HG03135 (cell line): ENCODE measurements at regions not wholly inside any gene's neighbourhood (a gene's known extent, or its start where the extent isn't known, plus 50 kb on each side); places are given as distances from the start of the nearest gene placed in this dataset.
"Not testable (repeated sequence)": the region's sequence is repeated elsewhere in the genome, so short reads cannot be mapped to it uniquely, and the experiment has no call there.

Experiments
- ATAC-seq: cut with Tn5 transposase; IDR thresholded peaks from one replicate; pipeline ENCODE4 v1.9.1; 2021; ENCODE audit warnings: mild to moderate bottlenecking, moderate library complexity; ENCODE audit not compliant: unreplicated experiment

- ATAC-seq: not testable (repeated sequence)
Measured at GRCh38 chr5:177941386-177941785, 54.7 kb downstream of the PROP1 start.

DNA sequence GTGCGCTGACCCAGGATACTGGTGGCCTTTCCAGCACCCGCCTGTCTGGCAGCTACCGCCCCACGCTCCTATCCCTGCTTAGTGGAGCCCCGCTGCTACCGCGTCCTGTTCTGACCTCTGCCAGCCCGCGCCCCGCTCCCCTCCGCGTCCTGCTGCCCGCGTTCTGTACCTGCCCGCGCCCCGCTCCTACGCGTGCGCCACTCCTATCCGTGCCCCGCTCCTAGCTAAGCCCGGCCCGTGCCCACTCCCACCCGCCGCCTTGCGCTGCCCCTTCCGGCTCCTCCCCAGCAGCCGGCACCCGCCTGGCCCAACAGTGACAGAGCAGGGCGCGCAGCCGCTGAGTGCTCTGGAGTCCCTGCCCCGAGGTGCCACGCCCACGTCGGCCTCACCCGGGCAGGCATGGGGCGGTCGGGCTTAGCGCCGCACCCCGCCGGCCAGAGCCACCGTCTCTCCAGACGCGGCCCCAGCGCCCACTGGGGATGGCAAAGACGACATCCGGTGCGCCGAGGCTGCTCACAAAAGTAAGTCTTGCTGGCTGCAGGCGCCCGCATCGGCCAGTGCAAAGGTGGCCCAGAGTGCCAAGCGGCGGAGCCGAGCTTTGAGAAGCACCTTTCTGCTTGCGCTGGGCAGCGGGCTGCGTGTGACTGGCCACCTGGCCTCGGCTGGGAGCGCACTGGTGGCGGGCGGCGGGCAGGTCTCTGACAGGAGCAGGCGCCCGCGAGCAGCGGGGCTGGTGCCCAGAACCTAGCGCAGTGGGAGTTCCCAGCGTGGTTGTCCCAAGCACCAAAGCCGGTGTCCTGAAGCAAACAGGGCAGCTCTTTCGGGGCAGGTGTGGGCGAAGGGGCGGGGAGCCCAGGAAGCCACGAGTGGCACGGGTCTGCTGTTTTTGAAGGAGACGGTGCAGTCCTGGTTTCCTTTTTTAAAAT is 56.5 kb downstream of the PROP1 start:
- not testable (repeated sequence) for ATAC-seq

DNA sequence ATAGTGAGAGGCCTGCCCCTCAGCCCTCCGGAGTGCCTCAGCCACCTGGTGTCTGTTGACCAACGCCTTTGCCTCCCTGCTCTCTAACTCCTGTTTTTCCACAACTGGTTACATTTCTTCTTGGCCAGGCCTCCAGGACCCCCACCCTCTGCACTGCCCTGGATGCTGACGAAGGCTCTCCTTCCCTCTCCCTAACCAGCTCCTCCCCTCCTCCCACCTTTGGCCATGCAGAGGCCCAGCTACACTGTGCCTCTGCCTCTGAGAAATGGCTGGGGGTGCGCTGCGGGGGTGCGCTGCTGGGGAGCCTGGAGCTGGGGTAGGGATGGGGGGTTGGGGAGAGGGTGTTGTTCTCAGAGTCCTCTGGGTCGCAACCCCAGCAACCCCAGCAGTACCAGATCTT is 57.3 kb downstream of the PROP1 start:
- not testable (repeated sequence) for ATAC-seq

- ATAC-seq: not testable (repeated sequence)
Measured at GRCh38 chr5:177934233-177934632, 61.8 kb downstream of the PROP1 start.

- not testable (repeated sequence) for ATAC-seq
Measured at GRCh38 chr5:177930269-177931022, 65.6 kb downstream of the PROP1 start.

- not testable (repeated sequence) for ATAC-seq
Measured at GRCh38 chr5:177929618-177930017, 66.4 kb downstream of the PROP1 start.

- not testable (repeated sequence) for ATAC-seq
Measured at GRCh38 chr5:177927500-177927899, 68.5 kb downstream of the PROP1 start.

DNA sequence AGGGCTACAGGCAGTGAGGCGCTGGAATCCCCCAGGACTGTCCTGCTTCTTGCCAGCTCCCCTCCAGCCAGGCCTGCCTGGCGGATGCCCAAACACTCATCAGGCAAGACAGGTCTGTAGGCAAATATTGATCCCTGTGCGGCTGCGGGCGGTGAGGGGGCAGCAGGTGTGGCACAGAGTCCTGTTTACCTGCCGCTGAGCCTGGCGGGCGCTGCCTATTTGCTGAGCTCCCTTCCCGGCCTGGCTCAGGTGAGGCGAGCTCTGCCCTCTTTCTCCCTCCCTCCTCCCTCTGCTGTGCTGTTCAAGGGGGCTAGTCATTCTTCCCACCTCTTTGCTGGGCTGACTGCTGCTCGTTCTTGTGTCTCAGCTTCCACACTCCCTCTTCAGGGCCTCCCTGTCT is 71.5 kb downstream of the PROP1 start:
- not testable (repeated sequence) for ATAC-seq

GRCh38 chr5:177923837-177924236 is 72.2 kb downstream of the PROP1 start:
- ATAC-seq: not testable (repeated sequence)

- not testable (repeated sequence) for ATAC-seq
Measured at GRCh38 chr5:177923189-177923588, 72.9 kb downstream of the PROP1 start.

DNA sequence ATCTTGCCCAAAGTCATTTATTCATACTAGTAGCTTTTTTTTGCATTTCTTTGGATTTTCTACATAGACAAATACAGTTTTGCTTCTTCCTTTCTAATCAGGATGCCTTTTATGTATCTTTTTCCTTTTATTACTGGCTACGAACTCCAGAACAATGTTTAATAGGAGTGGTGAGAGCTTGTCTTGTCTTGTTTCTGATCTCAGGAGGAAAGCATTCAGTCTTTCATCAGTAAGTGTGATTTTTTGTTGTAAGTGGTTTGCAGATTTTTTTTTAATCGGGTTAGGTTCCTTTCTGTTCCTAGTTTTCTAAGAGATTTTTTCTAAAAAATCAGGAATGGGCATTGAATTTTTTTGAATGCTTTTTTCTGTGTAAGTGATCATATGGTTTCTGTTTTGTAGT is 86.8 kb downstream of the PROP1 start:
- not testable (repeated sequence) for ATAC-seq

DNA sequence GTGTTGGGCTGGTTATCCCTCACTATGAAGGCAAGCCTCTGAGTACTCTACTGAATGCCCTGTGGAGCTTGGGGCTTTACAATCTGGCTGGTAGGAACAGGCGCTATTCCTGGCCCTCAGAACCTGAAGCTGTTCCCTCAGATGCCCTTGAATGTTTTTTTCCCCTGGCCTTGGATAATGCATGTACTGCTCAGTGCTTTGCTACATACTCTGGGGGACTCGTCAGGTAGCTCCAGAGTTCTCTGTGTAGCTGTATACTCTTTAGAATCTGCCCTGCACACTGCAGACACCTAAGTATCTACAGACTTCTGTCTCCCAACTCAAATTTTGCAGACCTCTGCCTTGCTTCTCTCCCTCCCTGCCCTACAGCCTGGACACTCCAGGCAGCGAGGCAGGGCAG is 93.2 kb downstream of the PROP1 start:
- ATAC-seq: not testable (repeated sequence)

DNA sequence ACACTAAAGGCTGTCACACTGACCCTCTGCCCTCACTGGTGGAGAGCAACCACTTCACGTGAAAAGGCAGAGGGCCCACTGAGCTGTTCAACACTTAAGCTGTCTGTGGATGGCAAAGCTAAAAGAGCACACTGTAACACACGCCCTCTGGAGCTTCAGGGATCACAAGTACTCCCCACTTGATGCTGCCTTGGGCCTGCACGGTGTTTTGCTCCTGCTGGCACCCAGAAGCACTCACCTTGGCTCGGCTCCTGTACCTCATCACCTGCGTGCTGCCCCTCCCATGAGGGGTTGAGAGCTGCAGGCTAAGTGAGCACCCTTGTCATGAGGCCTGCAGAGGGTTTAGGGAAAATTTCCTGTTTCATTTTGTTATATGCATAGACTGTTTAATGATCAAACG is 96.0 kb downstream of the PROP1 start:
- not testable (repeated sequence) for ATAC-seq

GRCh38 chr5:177894681-177895453 is 101.2 kb downstream of the PROP1 start:
- not testable (repeated sequence) for ATAC-seq

GRCh38 chr5:177892357-177892665 is 103.7 kb downstream of the PROP1 start:
- not testable (repeated sequence) for ATAC-seq

DNA sequence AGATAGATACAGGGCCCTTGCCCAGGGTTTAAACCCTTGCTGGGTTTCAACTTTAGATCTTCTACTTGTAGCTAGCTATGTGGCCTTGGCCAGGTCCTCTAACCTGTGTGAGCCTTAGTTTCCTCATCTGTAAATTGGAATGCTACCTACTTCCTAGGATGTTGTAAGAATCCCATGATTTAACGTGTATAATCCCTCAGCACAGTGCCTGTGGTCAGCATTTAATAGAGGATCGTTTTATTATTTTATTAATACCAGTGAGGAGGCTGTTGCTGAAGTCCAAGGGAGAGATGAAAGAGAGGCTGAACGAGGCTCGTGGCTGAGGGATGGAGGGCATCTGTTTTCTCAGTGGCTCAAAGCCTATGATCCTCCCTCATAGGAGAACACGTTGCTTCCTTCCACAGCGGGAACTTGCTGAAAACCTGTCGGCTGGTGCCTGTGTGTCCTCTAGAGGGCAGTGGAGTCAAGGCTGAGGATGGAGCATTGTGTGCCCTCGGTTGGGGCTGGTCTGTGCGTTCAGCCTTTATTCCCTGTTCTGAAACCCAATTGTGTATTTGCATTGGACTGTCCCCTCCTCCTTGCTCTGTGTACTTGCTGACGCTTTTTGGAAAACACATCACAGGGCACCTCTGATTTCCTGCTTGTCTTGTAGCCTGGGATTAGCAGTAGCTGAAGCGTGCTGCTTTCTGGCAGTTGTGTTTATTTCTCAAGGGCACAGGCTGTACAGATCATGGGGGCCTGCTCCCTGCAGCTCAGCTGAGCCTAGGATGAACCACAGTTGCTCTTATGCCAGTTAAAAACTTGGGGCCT is 104.3 kb downstream of the PROP1 start:
- ATAC-seq: peak; percentile 70

GRCh38 chr5:177883295-177883694 is 100.6 kb upstream of the FAM153A start:
- not testable (repeated sequence) for ATAC-seq

DNA sequence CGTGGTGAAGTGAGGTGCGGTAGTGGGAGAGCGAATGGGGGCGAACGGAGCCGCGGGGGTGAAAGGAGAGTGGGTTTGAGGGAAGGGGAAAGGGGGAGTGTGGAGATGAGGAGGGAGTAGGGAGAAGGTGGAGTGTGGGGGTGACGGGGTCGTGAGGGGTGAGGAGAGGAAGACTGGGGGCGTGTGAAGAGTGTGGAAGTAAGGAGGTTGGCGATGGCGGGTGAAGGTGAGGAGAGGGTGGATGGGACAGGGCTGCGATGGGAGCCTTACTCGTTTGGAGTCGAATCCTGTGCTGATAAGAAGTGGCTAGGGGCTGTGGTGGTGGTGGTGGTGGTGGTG is 93.2 kb upstream of the FAM153A start:
- ATAC-seq: not testable (repeated sequence)

- ATAC-seq: peak; percentile 82
Measured at GRCh38 chr5:177875013-177875899, 92.6 kb upstream of the FAM153A start.
